Sigmoid colon (tissue), 6 donors: ENCODE measurements at regions not wholly inside any gene's neighbourhood (a gene's known extent, or its start where the extent isn't known, plus 50 kb on each side); places are given as distances from the start of the nearest gene placed in this dataset.

Experiments used
- DNase-seq: peaks from one replicate; pipeline ENCODE4 v3.0.0-alpha.2; 2019
- H3K27ac ChIP-seq, 4 donors: fragments of 200-600 bp; sonication (generic); one replicate each; pipeline ENCODE4 v1.5.1; 2016 to 2019; ENCODE audit warnings: mild to moderate bottlenecking in 1 of 4
- H3K27me3 ChIP-seq, 3 donors: fragments of 200-600 bp; sonication (generic); one replicate each; pipeline ENCODE4 v1.5.1; 2019; ENCODE audit warnings: mild to moderate bottlenecking in 1 of 3
- H3K36me3 ChIP-seq, 4 donors: fragments of 200-600 bp; sonication (generic); one replicate each; pipeline ENCODE4 v1.5.1; 2016 to 2019
- H3K4me1 ChIP-seq, 4 donors: fragments of 200-600 bp; sonication (generic); one replicate each; pipeline ENCODE4 v1.5.1; 2017 to 2019
- H3K4me3 ChIP-seq, 4 donors: fragments of 200-600 bp; sonication (generic); one replicate each; pipeline ENCODE4 v1.5.1; 2017 to 2019; ENCODE audit warnings: mild to moderate bottlenecking in 2 of 4, moderate library complexity in 1 of 4
- H3K9me3 ChIP-seq, 4 donors: fragments of 200-600 bp in 3 of 4; sonication (generic) in 3 of 4; one replicate each; pipeline versions ENCODE4 v1.5.1 to v1.6.1; 2013 to 2019
- CTCF ChIP-seq, 4 experiments: fragments of 450-650 bp in 3 of 4; fragments of 200-600 bp in 1 of 4; IDR thresholded peaks; one replicate each; pipeline ENCODE4 v1.5.1; 2016 to 2019; ENCODE audit warnings: antibody characterized with exemption in 4 of 4, mild to moderate bottlenecking in 3 of 4, moderate library complexity in 2 of 4
- EP300 ChIP-seq, 4 donors: sonication (generic); formaldehyde crosslinking; IDR thresholded peaks; one replicate each; pipeline ENCODE4 v1.6.1; 2017; ENCODE audit warnings: antibody characterized with exemption in 4 of 4
- POLR2A ChIP-seq, 2 donors: fragments of 450-650 bp; IDR thresholded peaks; one replicate each; pipeline ENCODE4 v1.6.1; 2016; ENCODE audit warnings: antibody characterized with exemption in 2 of 2, mild to moderate bottlenecking in 2 of 2, moderate library complexity in 2 of 2
- POLR2AphosphoS5 ChIP-seq, 4 donors: sonication (generic); formaldehyde crosslinking; IDR thresholded peaks; one replicate each; pipeline ENCODE4 v1.6.1; 2017; ENCODE audit warnings: antibody characterized with exemption in 4 of 4
- WGBS, 2 donors: extraction: QIAGEN DNeasy Blood & Tissue Kit; methylation state at CpG; one replicate each; pipeline ENCODE4 v1.1.7; 2013; 5-methylcytosine and 5-hydroxymethylcytosine counted together
- intact Hi-C: fragments of 100-400 bp; cut with DNase I; formaldehyde crosslinking; loops from one replicate; pipeline ENCODE4 v1.15.1; 2023
- donor health status: healthy with polysubstance abuse.
- donor health status: healthy.

GRCh38 chr10:106309376-106309775 is 855.1 kb downstream of the SORCS1 start:
- H3K36me3 ChIP-seq: no peaks in the 10 kb centered on the region
- H3K27me3 ChIP-seq: no peaks in the 10 kb centered on the region
- H3K27ac ChIP-seq: no peak overlapping the region
- H3K9me3 ChIP-seq: no peaks in the 10 kb centered on the region
- 87 to 89% methylated on average over 2 of the region's 2 CpGs for WGBS, 2 donors
- no peak for DNase-seq
- H3K4me1 ChIP-seq: no peaks in the 10 kb centered on the region
- intact Hi-C loops: no loop called here
- TF ChIP-seq POLR2AphosphoS5 (IDR thresholded peaks at IDR 0.05): no peak
- no peak for TF ChIP-seq POLR2A (IDR thresholded peaks at IDR 0.05)
- TF ChIP-seq CTCF (IDR thresholded peaks at IDR 0.05): no peak
- no peak for TF ChIP-seq EP300 (IDR thresholded peaks at IDR 0.05)
- H3K4me3 ChIP-seq: no peak overlapping the region

- Histone ChIP-seq H3K4me3 (no peak overlapping the region), H3K36me3 (no peaks in the 10 kb centered on the region), H3K27me3 (no peaks in the 10 kb centered on the region), H3K27ac (no peak overlapping the region), H3K4me1 (no peaks in the 10 kb centered on the region), H3K9me3 (no peaks in the 10 kb centered on the region)
- intact Hi-C loops: no loop called here
- no peak for DNase-seq
- WGBS, 2 donors: 74 to 79% methylated on average over 2 of the region's 2 CpGs
- TF ChIP-seq CTCF (IDR thresholded peaks at IDR 0.05): no peak
- no peak for TF ChIP-seq POLR2A (IDR thresholded peaks at IDR 0.05)
- TF ChIP-seq EP300 (IDR thresholded peaks at IDR 0.05): no peak
- TF ChIP-seq POLR2AphosphoS5 (IDR thresholded peaks at IDR 0.05): no peak
Measured at GRCh38 chr10:106308284-106308683, 856.2 kb downstream of the SORCS1 start.

GRCh38 chr10:106304056-106304455 is 860.5 kb downstream of the SORCS1 start:
- no peak for DNase-seq
- no peaks in the 10 kb centered on the region for H3K36me3 ChIP-seq
- no peaks in the 10 kb centered on the region for H3K9me3 ChIP-seq
- 92 to 93% methylated on average over 1 of the region's 1 CpG for WGBS, 2 donors
- no peak overlapping the region for H3K4me3 ChIP-seq
- no peak overlapping the region for H3K27ac ChIP-seq
- no peaks in the 10 kb centered on the region for H3K27me3 ChIP-seq
- intact Hi-C loops: no loop called here
- H3K4me1 ChIP-seq: no peaks in the 10 kb centered on the region
- TF ChIP-seq EP300 (IDR thresholded peaks at IDR 0.05) (no peak), POLR2AphosphoS5 (IDR thresholded peaks at IDR 0.05) (no peak), CTCF (IDR thresholded peaks at IDR 0.05) (no peak), POLR2A (IDR thresholded peaks at IDR 0.05) (no peak)

GRCh38 chr10:106302961-106303360 is 861.5 kb downstream of the SORCS1 start:
- no peaks in the 10 kb centered on the region for H3K36me3 ChIP-seq
- no peak overlapping the region for H3K27ac ChIP-seq
- TF ChIP-seq EP300 (IDR thresholded peaks at IDR 0.05): no peak
- no peak for DNase-seq
- WGBS, 2 donors: 68 to 70% methylated on average over 4 of the region's 4 CpGs
- no peak overlapping the region for H3K4me3 ChIP-seq
- intact Hi-C loops: no loop called here
- H3K9me3 ChIP-seq: no peaks in the 10 kb centered on the region
- no peaks in the 10 kb centered on the region for H3K4me1 ChIP-seq
- no peaks in the 10 kb centered on the region for H3K27me3 ChIP-seq

GRCh38 chr10:106301146-106301545 is 863.4 kb downstream of the SORCS1 start:
- no peaks in the 10 kb centered on the region for H3K27me3 ChIP-seq
- 73 to 80% methylated on average over 1 of the region's 1 CpG for WGBS, 2 donors
- H3K36me3 ChIP-seq: no peaks in the 10 kb centered on the region
- no peak overlapping the region for H3K27ac ChIP-seq
- H3K9me3 ChIP-seq: no peaks in the 10 kb centered on the region
- H3K4me3 ChIP-seq: no peak overlapping the region
- intact Hi-C loops: no loop called here
- DNase-seq: no peak
- no peaks in the 10 kb centered on the region for H3K4me1 ChIP-seq
- TF ChIP-seq CTCF (IDR thresholded peaks at IDR 0.05) (no peak), EP300 (IDR thresholded peaks at IDR 0.05) (no peak), POLR2A (IDR thresholded peaks at IDR 0.05) (no peak), POLR2AphosphoS5 (IDR thresholded peaks at IDR 0.05) (no peak)
